ENCODE measurements at regions not wholly inside any gene's neighbourhood (a gene's known extent, or its start where the extent isn't known, plus 50 kb on each side); places are given as distances from the start of the nearest gene placed in this dataset.

DNA sequence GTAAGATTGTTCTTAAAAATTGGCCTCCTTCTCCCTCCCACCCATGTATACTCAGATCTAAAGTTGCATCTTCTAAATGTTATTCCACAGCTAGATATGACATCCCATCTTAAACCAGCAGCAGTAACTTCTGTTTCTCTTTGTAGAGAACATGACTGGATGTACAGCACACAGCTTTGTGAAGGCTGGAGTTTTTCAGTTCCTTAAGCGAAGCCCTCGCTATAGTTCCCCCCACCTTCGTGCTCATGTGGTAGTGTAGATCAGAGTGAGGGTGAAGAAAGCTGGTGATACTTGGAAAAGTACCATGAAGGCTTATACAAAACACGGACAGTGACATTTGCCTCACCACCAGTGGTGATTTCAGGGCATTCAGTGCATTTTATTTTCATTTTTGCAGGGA, 137.5 kb downstream of the MAT2B start:
- no peak overlapping the region for H3K4me3 ChIP-seq (ENCODE audit: insufficient read depth, low read depth, low read length)
- H3K36me3 ChIP-seq (replicated peaks; ENCODE audit: control insufficient read depth, insufficient read depth, low read length), result no peaks in the 10 kb centered on the region
- no peaks in the 10 kb centered on the region for H3K27me3 ChIP-seq (ENCODE audit: control insufficient read depth, insufficient read depth, low read length)
- no peak for DNase-seq

DNA sequence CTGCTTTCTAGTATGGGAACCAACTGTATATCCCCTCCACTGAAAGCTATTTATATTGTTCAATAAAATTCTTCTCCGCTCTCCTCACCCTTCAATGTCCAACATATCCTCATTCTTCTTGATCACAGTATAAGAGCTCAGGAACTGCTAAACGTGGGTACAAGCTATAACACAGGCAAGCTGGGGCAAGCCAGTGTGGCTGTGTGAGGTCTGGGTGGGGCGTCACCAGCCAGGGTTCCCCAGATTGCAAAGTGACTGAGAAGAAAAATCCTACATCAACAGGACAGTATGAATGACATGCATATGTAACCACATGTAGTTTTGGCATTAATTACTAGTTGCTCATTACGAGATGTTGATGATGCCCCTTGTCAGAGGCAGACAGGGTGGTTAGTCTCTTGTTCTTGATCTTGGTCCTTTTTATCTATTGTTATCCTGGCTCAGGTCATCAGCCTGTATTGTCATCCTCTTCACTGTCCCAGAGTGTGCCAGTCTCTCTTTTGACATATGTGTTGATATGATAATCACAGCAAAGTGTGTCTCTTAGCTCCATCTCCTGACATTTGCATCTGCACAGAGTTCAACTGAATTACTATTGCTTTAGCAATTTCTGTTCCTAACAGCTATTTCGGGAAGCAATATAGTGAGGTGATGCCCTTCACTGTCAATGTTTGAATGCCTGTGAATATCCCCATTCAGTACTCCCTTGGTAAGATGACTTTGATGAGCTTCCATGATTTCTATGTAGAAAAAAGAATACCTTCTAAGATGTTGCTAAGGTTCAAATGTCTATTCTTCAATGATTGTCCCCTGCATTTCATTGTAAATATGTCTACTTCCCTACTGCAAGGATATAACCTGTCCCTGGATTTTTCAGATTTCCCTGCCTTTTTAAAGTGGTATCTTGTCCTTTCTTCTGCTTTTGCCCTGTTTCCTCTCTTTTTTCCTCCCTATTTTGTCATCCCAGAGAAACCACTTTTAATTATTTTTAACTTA, 140.3 kb downstream of the MAT2B start:
- no peak for DNase-seq
- H3K36me3 ChIP-seq (replicated peaks; ENCODE audit: control insufficient read depth, insufficient read depth, low read length), result no peaks in the 10 kb centered on the region
- H3K27me3 ChIP-seq (ENCODE audit: control insufficient read depth, insufficient read depth, low read length), result no peaks in the 10 kb centered on the region
- H3K4me3 ChIP-seq (ENCODE audit: insufficient read depth, low read depth, low read length), result no peak overlapping the region

DNA sequence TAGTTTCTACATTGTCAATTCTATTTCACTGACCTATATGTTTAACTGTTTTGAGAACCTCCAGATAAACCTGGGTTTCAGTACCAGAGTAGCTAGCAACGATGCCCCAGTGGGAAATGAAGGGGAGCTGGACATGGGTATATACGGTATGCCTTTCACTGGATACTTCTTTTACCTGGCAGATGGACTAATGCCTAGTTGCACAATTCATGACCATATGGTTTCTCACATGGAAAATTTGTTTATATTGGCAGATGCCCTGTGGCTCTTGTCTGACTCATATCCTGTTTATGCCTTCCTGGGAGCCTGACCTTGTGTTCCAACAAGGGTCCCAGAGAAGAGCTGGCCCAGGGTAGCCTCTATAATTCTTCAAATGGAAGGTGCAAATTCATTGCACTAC, 144.1 kb downstream of the MAT2B start:
- H3K27me3 ChIP-seq (ENCODE audit: control insufficient read depth, insufficient read depth, low read length), result no peaks in the 10 kb centered on the region
- DNase-seq, result no peak
- H3K36me3 ChIP-seq (replicated peaks; ENCODE audit: control insufficient read depth, insufficient read depth, low read length), result no peaks in the 10 kb centered on the region
- H3K4me3 ChIP-seq (ENCODE audit: insufficient read depth, low read depth, low read length), result no peak overlapping the region

DNA sequence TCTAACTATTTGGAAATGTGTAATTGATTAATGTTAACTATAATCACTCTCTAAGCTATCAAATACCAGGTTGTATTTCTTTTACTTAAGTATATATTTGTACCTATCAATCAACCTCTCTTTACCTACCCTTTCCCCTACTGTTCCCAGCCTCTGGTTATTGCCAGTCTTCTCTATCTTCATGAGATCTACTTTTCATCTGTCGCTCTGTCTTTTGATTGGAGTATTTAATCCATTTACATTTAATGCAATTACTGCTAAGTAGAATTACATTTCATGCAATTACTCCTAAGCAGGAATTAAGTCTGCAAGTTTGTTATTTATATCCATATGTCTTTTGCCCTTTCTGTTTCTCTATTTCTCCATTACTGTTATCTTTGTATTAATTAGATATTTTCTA, 148.1 kb downstream of the MAT2B start:
- Histone ChIP-seq H3K27me3 (ENCODE audit: control insufficient read depth, insufficient read depth, low read length) (no peaks in the 10 kb centered on the region), H3K36me3 (replicated peaks; ENCODE audit: control insufficient read depth, insufficient read depth, low read length) (no peaks in the 10 kb centered on the region), H3K4me3 (ENCODE audit: insufficient read depth, low read depth, low read length) (no peak overlapping the region)
- no peak for DNase-seq

DNA sequence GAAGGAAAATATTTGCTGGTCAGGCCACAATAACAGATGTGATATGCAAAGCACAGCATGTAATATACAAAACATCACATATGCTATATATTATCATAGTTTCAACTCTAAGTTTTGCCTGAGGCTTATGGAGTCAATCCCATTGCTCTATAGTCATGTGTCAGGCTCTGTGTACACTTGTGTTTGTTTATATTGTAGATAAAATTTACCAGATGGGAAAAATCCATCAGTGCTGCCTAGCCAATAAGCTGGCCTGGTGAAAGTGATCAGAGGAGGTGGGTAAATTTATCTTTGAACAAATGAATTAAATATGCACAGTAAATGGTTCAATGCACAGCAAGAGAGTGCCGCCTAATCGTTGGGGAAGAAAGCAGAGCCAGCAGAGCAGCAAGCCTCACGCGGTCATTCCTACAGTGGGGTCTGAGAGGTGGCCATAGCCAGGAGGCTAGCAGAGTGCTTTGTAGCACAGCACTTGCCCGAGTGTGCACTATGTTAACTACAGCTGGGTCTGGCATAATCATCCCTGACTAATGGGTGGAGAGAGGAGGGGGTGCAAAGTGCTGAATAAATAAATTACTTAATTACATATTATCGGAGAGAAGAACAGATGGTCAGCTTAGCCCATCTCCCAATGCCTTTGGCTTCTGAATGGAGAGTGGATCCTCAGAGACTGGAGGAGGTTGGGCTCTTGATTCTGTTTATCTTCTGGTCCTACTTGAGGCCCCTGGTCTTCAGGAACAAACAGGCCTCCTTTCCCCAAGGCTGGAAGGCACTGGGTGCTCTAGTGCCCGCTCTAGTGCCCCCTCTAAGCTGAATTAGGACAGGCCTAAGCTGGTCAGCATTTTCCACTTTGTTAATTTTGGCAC, 153.5 kb downstream of the MAT2B start:
- H3K27me3 ChIP-seq (ENCODE audit: control insufficient read depth, insufficient read depth, low read length), result no peaks in the 10 kb centered on the region
- H3K4me3 ChIP-seq (ENCODE audit: insufficient read depth, low read depth, low read length), result no peak overlapping the region
- no peak for DNase-seq
- no peaks in the 10 kb centered on the region for H3K36me3 ChIP-seq (replicated peaks; ENCODE audit: control insufficient read depth, insufficient read depth, low read length)

DNA sequence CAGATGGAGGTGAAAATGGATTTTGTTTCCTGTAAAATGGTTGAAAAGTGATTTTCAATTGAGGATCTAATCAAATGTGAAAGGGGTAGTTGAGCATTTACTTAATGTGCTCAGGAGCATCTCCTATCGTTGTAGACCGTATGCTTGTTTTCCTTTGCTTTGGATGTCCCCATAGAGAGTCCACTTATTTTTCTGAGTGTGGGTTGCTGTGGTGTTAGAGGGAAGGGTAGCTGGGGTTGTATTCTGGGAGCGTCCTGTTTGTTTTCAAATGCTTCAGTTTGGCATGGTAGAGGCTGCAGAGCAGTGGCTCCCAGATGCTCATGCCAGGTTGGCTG, 154.1 kb downstream of the MAT2B start:
- no peaks in the 10 kb centered on the region for H3K36me3 ChIP-seq (replicated peaks; ENCODE audit: control insufficient read depth, insufficient read depth, low read length)
- no peaks in the 10 kb centered on the region for H3K27me3 ChIP-seq (ENCODE audit: control insufficient read depth, insufficient read depth, low read length)
- no peak for DNase-seq
- no peak overlapping the region for H3K4me3 ChIP-seq (ENCODE audit: insufficient read depth, low read depth, low read length)

DNA sequence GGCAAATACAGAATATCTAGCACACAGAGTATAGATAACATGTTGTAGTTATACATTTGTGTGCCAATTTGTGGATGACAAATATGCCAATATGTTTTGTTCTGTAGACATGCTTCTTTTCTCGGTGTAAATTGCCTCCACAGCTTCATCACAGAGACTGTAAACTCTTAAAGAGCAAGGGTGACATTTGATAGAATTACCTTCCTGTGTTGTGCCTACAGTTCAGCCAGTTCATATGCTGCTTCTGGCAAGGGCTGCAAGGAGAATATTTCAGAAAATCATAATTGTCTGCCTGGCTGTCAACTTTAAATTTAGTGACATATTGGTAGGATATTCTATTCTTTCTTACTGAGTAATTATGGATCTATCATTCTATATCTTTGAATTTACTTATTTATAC, 155.1 kb downstream of the MAT2B start:
- no peak overlapping the region for H3K4me3 ChIP-seq (ENCODE audit: insufficient read depth, low read depth, low read length)
- H3K36me3 ChIP-seq (replicated peaks; ENCODE audit: control insufficient read depth, insufficient read depth, low read length), result no peaks in the 10 kb centered on the region
- DNase-seq, result no peak
- no peaks in the 10 kb centered on the region for H3K27me3 ChIP-seq (ENCODE audit: control insufficient read depth, insufficient read depth, low read length)

DNA sequence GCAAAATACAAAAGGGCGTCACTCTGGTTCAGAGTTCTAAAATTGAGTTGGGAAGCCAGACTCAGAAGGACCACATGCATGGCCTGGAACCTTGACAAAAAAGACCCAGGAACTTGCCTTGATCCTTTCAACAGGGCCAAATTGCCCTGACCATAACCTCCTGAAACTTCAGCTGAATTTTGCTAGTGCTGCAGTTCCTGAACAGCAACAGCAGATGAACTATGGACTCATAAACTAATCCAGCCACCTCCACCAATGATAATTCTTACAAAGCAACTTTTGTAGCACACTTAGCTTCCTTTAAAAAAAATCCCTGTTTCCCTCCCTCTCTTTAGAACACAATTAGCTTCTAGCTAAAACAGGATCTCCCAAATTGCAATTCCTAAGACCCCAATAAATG, 155.9 kb downstream of the MAT2B start:
- Histone ChIP-seq H3K36me3 (replicated peaks; ENCODE audit: control insufficient read depth, insufficient read depth, low read length) (no peaks in the 10 kb centered on the region), H3K27me3 (ENCODE audit: control insufficient read depth, insufficient read depth, low read length) (no peaks in the 10 kb centered on the region), H3K4me3 (ENCODE audit: insufficient read depth, low read depth, low read length) (no peak overlapping the region)
- no peak for DNase-seq

DNA sequence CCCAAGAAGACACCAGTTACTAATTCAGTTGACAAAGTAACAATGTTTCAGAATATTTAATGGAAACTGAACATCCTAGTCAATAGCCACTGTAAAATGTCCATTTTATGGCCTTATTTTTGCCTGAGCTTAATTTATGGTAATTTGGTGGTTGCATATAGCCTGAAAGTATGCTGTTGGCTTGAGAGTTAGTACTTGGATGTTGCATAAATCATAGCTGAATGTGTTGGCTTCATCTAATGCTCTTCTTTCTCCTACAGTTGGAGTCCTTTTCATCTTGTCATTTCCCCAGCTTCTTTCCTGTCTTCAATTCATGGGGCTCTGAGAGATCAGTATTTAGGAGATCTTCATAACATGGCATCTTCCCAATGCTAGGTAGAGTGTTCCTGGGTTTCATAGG, 164.6 kb downstream of the MAT2B start:
- Histone ChIP-seq H3K27me3 (ENCODE audit: control insufficient read depth, insufficient read depth, low read length) (no peaks in the 10 kb centered on the region), H3K36me3 (replicated peaks; ENCODE audit: control insufficient read depth, insufficient read depth, low read length) (no peaks in the 10 kb centered on the region), H3K4me3 (ENCODE audit: insufficient read depth, low read depth, low read length) (no peak overlapping the region)
- no peak for DNase-seq

DNA sequence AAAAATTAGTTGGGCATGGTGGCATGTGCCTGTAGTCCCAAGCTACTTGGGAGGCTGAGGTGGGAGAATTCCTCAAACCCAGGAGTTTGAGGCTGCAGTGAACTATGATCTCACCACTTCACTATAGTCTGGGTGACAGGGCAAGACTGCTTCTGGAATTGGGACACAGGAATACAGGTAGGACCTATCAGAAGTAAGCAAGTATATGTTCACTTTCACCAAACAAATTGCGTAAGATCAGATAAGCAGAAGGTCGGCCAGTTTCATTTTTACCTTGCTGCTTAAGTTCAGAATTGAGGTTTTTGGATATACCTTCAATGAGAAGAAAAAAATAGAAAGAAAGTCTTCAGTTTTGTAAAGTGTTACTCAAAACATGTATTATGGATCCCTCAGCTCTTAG, 171.7 kb downstream of the MAT2B start:
- Histone ChIP-seq H3K4me3 (ENCODE audit: insufficient read depth, low read depth, low read length) (no peak overlapping the region), H3K36me3 (replicated peaks; ENCODE audit: control insufficient read depth, insufficient read depth, low read length) (no peaks in the 10 kb centered on the region), H3K27me3 (ENCODE audit: control insufficient read depth, insufficient read depth, low read length) (no peaks in the 10 kb centered on the region)
- no peak for DNase-seq

DNA sequence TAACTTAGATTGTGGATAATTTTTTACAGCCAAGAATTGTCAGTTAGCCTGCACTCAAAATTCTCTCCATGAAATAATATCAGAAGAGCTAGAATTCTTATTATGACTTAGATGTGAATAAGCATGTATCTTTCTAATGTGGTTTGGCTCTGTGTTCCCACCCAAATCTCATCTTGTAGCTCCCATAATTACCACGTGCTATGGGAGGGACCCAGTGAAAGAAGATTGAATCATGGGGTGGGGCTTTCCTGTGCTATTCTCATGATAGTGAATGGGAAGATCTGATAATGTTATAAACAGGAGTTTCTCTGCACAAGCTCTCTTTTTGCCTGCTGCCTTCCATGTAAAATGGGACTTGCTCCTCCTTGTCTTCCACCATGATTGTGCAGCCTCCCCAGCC, 176.8 kb downstream of the MAT2B start:
- H3K4me3 ChIP-seq (ENCODE audit: insufficient read depth, low read depth, low read length), result no peak overlapping the region
- H3K36me3 ChIP-seq (replicated peaks; ENCODE audit: control insufficient read depth, insufficient read depth, low read length), result no peaks in the 10 kb centered on the region
- no peak for DNase-seq
- no peaks in the 10 kb centered on the region for H3K27me3 ChIP-seq (ENCODE audit: control insufficient read depth, insufficient read depth, low read length)

DNA sequence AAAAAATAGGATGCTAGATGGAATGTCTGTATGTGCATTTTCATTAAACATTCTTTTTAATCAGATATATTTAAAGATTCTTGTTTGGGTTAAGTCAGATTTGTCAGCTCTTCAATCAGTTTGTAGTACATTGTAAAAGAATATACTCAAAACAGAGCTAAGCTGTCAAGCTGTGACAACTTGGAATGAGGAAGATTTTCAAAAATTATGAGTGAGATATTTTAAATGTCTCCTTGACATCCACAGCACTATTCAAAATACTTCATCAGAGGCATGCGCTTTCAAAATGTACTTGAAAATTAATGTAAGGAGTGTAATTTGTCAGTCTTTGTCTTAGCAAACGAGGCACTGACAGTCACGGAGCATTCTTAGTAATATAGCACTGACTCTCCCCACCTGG, 182.0 kb downstream of the MAT2B start:
- no peaks in the 10 kb centered on the region for H3K27me3 ChIP-seq (ENCODE audit: control insufficient read depth, insufficient read depth, low read length)
- H3K36me3 ChIP-seq (replicated peaks; ENCODE audit: control insufficient read depth, insufficient read depth, low read length), result no peaks in the 10 kb centered on the region
- no peak for DNase-seq
- H3K4me3 ChIP-seq (ENCODE audit: insufficient read depth, low read depth, low read length), result no peak overlapping the region

DNA sequence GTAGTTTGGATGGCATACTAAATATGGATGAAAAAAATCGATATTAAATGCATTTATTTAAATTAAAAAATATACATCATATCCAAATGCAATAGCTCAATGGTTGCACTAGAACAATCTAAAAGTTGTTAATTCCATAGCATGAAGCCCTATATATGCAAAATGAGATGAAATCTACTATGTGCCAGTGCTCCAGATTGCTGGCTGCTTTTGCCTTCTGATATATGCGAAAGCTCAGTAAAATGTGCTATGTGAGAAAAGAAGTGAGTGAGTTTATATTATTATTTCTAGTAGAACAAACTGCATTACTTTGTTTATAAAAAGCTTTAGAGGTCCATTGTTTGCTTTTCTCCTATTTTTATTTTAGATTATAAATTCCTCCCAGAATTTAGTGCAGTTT, 186.7 kb downstream of the MAT2B start:
- Histone ChIP-seq H3K36me3 (replicated peaks; ENCODE audit: control insufficient read depth, insufficient read depth, low read length) (no peaks in the 10 kb centered on the region), H3K27me3 (ENCODE audit: control insufficient read depth, insufficient read depth, low read length) (no peaks in the 10 kb centered on the region), H3K4me3 (ENCODE audit: insufficient read depth, low read depth, low read length) (no peak overlapping the region)
- DNase-seq, result no peak

DNA sequence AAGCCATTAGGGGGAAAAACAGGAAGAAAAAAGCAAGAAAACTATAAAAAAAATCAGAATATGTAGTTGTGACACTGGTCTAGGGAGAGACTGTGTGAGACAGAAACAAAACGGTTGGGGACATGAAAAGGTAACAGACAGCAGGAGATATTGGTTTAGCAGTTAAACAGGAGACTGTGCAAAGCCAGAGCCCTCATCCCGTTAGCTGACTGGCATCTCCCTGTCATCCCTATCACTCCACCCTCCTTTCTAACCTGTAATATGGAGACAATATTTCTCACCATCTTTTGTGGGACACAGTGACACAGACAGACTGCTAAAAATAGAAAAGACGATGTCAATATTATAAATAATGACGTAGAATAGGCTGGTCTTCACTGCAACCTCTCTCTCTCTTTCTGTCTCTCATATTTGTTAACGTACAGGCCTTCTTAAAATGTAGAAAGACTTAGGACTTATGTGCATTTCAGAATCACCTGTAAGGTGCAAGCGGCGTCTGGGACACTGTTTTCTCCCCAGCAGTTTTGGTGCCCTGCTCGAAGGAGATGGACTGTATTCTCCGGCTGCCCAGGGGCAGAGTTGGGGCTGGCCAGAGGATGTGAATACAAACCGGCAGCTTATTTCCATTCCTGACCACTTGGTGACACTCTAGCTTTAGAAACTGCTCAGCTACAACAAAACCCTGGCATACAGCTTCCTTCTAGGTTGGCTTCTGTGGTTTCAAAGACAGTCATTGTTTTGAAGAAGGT, 190.6 kb downstream of the MAT2B start:
- DNase-seq, result peak; percentile 27
- Histone ChIP-seq H3K36me3 (replicated peaks; ENCODE audit: control insufficient read depth, insufficient read depth, low read length) (no peaks in the 10 kb centered on the region), H3K27me3 (ENCODE audit: control insufficient read depth, insufficient read depth, low read length) (no peaks in the 10 kb centered on the region), H3K4me3 (ENCODE audit: insufficient read depth, low read depth, low read length) (no peak overlapping the region)

DNA sequence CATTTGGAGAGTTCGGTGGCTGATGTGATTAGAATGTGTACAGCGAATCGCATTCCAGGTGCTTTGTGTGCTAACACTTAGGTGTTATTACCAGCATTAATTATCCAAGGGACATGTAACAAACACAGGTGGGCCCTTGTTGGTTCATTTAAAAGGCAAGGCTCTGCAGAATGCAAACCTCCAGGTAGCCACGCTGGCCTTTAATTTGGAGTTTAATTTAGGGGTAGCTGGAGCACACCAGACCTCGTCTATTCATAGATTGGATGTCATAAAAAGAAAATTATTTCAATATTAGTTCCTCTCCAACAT, 191.1 kb downstream of the MAT2B start:
- no peak for DNase-seq
- Histone ChIP-seq H3K27me3 (ENCODE audit: control insufficient read depth, insufficient read depth, low read length) (no peaks in the 10 kb centered on the region), H3K4me3 (ENCODE audit: insufficient read depth, low read depth, low read length) (no peak overlapping the region), H3K36me3 (replicated peaks; ENCODE audit: control insufficient read depth, insufficient read depth, low read length) (no peaks in the 10 kb centered on the region)
